ENCODE measurements at regions not wholly inside any gene's neighbourhood (a gene's known extent, or its start where the extent isn't known, plus 50 kb on each side); places are given as distances from the start of the nearest gene placed in this dataset.

- TF ChIP-seq CTCF (IDR thresholded peaks at IDR 0.05) = no peak
- TF ChIP-seq POLR2A (IDR thresholded peaks at IDR 0.05) = no peak
- TF ChIP-seq EP300 (IDR thresholded peaks at IDR 0.05) = no peak
Observed at GRCh38 chr4:30460818-30461217, 259.4 kb upstream of the PCDH7 start.

All from tibial nerve (tissue), 4 donors.